IMR-90 (cell line): ENCODE measurements at regions not wholly inside any gene's neighbourhood (a gene's known extent, or its start where the extent isn't known, plus 50 kb on each side); places are given as distances from the start of the nearest gene placed in this dataset.

Experiments used
- ATAC-seq: fragments of 200-7000 bp; cut with Tn5 transposase; 2 replicates; pipeline ENCODE4 v1.9.1; 2020; ENCODE audit warnings: low read depth, mild to moderate bottlenecking, moderate library complexity
- BruUV-seq: library from RNA; stranded (reverse); fragments of 400-500 nt; replicated peaks from 2 replicates; lab custom pipeline; 2021; lab: Mats Ljungman, UMichigan
- CTCF ChIA-PET: fragments of 300-600 bp; formaldehyde crosslinking; extraction: SDS; loops from one replicate; lab custom pipeline; 2021; ENCODE audit warnings: antibody characterized with exemption; lab: Yijun Ruan, JAX
- POLR2A ChIA-PET: fragments of 300-600 bp; sonication (Branson Sonifier 250); formaldehyde crosslinking; loops from one replicate; lab custom pipeline; 2022; ENCODE audit warnings: antibody characterized with exemption; ENCODE audit not compliant: unreplicated experiment; lab: Charles Lee
- DNase-seq: peaks from one replicate; pipeline ENCODE4 v3.0.0; 2013
- H2AFZ ChIP-seq: replicated peaks from 2 replicates; pipeline ENCODE3; 2013; ENCODE audit warnings: low read length, mild to moderate bottlenecking; ENCODE audit not compliant: poor library complexity
- H2AK5ac ChIP-seq: 2 replicates; pipeline ENCODE4 v1.6.1; 2013; ENCODE audit warnings: low read depth, low read length, inconsistent platforms
- H2AK9ac ChIP-seq: replicated peaks from 2 replicates; pipeline ENCODE3; 2013; ENCODE audit warnings: mild to moderate bottlenecking, low read depth, low read length, moderate library complexity; ENCODE audit not compliant: poor library complexity
- H2BK120ac ChIP-seq: 2 replicates; pipeline ENCODE4 v1.6.1; 2013; ENCODE audit warnings: low read depth, low read length, inconsistent platforms
- H2BK15ac ChIP-seq: 3 replicates; pipeline ENCODE4 v1.6.1; 2013; ENCODE audit warnings: low read depth, low read length, inconsistent platforms
- H2BK20ac ChIP-seq: 2 replicates; pipeline ENCODE4 v1.6.1; 2013; ENCODE audit warnings: low read depth, mild to moderate bottlenecking, inconsistent platforms, low read length, moderate library complexity
- H2BK5ac ChIP-seq: 2 replicates; pipeline ENCODE4 v1.6.1; 2013; ENCODE audit warnings: mild to moderate bottlenecking, low read depth, low read length, inconsistent platforms; ENCODE audit not compliant: poor library complexity, severe bottlenecking
- H3K14ac ChIP-seq: replicated peaks from 2 replicates; pipeline ENCODE4 v1.6.1; 2013; ENCODE audit warnings: low read depth, low read length, inconsistent platforms
- H3K18ac ChIP-seq: 2 replicates; pipeline ENCODE4 v1.6.1; 2013; ENCODE audit warnings: low read depth, low read length, control low read depth
- H3K23ac ChIP-seq: 2 replicates; pipeline ENCODE4 v1.6.1; 2013; ENCODE audit warnings: low read depth, low read length, inconsistent platforms
- H3K27ac ChIP-seq: 2 replicates; pipeline ENCODE4 v1.5.1; 2013; ENCODE audit warnings: mild to moderate bottlenecking, control low read depth, low read length; ENCODE audit not compliant: insufficient read depth
- H3K27me3 ChIP-seq: 2 replicates; pipeline ENCODE4 v1.6.1; 2013; ENCODE audit warnings: low read length; ENCODE audit not compliant: control insufficient read depth, insufficient read depth
- H3K36me3 ChIP-seq: 2 replicates; pipeline ENCODE4 v1.6.1; 2013; ENCODE audit warnings: low read length, mixed read lengths; ENCODE audit not compliant: control insufficient read depth, insufficient read depth
- H3K4ac ChIP-seq: 2 replicates; pipeline ENCODE4 v1.6.1; 2013; ENCODE audit warnings: low read depth, low read length, inconsistent platforms
- H3K4me1 ChIP-seq: 2 replicates; pipeline ENCODE4 v1.6.1; 2013; ENCODE audit warnings: low read length, mixed read lengths; ENCODE audit not compliant: control insufficient read depth, insufficient read depth
- H3K4me2 ChIP-seq: 2 replicates; pipeline ENCODE4 v1.6.1; 2013; ENCODE audit warnings: low read depth, mild to moderate bottlenecking, control low read depth, low read length, moderate library complexity
- H3K4me3 ChIP-seq: 2 replicates; pipeline ENCODE4 v1.5.1; 2013; ENCODE audit warnings: low read depth, mild to moderate bottlenecking, control low read depth, low read length, moderate library complexity; ENCODE audit not compliant: insufficient read depth
- H3K56ac ChIP-seq: 2 replicates; pipeline ENCODE4 v1.6.1; 2013; ENCODE audit warnings: low read length, inconsistent platforms; ENCODE audit not compliant: insufficient read depth; ENCODE audit errors: extremely low read depth
- H3K79me1 ChIP-seq, 2 experiments: 2 replicates each; pipeline ENCODE4 v1.6.1; 2013; ENCODE audit warnings: low read length in 2 of 2, inconsistent platforms in 1 of 2, low read depth in 1 of 2
- H3K9ac ChIP-seq: 2 replicates; pipeline ENCODE4 v1.6.1; 2013; ENCODE audit warnings: low read depth, low read length, control low read depth
- H3K9me1 ChIP-seq: 2 replicates; pipeline ENCODE4 v1.6.1; 2013; ENCODE audit warnings: low read length, inconsistent platforms; ENCODE audit not compliant: insufficient read depth
- H3K9me3 ChIP-seq: 2 replicates; pipeline ENCODE4 v1.6.1; 2013; ENCODE audit warnings: low read length; ENCODE audit not compliant: control insufficient read depth, insufficient read depth
- H4K20me1 ChIP-seq: 2 replicates; pipeline ENCODE4 v1.6.1; 2013; ENCODE audit warnings: low read length, inconsistent platforms; ENCODE audit not compliant: insufficient read depth
- H4K5ac ChIP-seq: 2 replicates; pipeline ENCODE4 v1.6.1; 2013; ENCODE audit warnings: mild to moderate bottlenecking, low read depth, low read length, control low read depth
- H4K8ac ChIP-seq, 2 experiments: 2 replicates each; pipeline ENCODE4 v1.6.1; 2013; ENCODE audit warnings: low read depth in 2 of 2, low read length in 2 of 2, control low read depth in 1 of 2, inconsistent platforms in 1 of 2
- H4K91ac ChIP-seq: 2 replicates; pipeline ENCODE4 v1.6.1; 2013; ENCODE audit warnings: low read depth, low read length, inconsistent platforms; ENCODE audit not compliant: insufficient read depth
- BHLHE40 ChIP-seq: fragments of 150-350 bp; IDR thresholded peaks from 2 replicates; pipeline ENCODE4 v1.6.1; 2016; ENCODE audit warnings: mild to moderate bottlenecking, low read depth, low read length
- CEBPB ChIP-seq: IDR thresholded peaks from 2 replicates; pipeline ENCODE4 v1.6.1; 2012; ENCODE audit warnings: low read depth, low read length, improper control_type of control experiment
- CHD1 ChIP-seq: IDR thresholded peaks from 2 replicates; pipeline ENCODE4 v1.6.1; 2012; ENCODE audit warnings: low read depth, low read length, improper control_type of control experiment
- CTCF ChIP-seq: conservative IDR thresholded peaks from 2 replicates; pipeline ENCODE4 v1.5.1; 2012; ENCODE audit warnings: mild to moderate bottlenecking, low read depth, low read length, improper control_type of control experiment
- ELK1 ChIP-seq: fragments of 150-350 bp; IDR thresholded peaks from 2 replicates; pipeline ENCODE4 v1.6.1; 2016; ENCODE audit warnings: low read depth, mild to moderate bottlenecking, low read length, moderate library complexity, borderline replicate concordance
- FOS ChIP-seq: fragments of 150-350 bp; IDR thresholded peaks from 2 replicates; pipeline ENCODE4 v1.6.1; 2016; ENCODE audit warnings: low read depth, low read length
- MAFK ChIP-seq: IDR thresholded peaks from 2 replicates; pipeline ENCODE4 v1.6.1; 2012; ENCODE audit warnings: low read depth, low read length, improper control_type of control experiment
- MAZ ChIP-seq: IDR thresholded peaks from 2 replicates; pipeline ENCODE4 v1.6.1; 2012; ENCODE audit warnings: low read depth, mild to moderate bottlenecking, low read length, improper control_type of control experiment, moderate library complexity, borderline replicate concordance
- MXI1 ChIP-seq: IDR thresholded peaks from 2 replicates; pipeline ENCODE4 v1.6.1; 2012; ENCODE audit warnings: low read depth, mild to moderate bottlenecking, low read length, moderate library complexity, borderline replicate concordance
- NFE2L2 ChIP-seq: fragments of 150-350 bp; IDR thresholded peaks from 2 replicates; pipeline ENCODE4 v1.6.1; 2016; ENCODE audit warnings: low read depth, mild to moderate bottlenecking, low read length
- POLR2A ChIP-seq: IDR thresholded peaks from 2 replicates; pipeline ENCODE4 v1.6.1; 2012; ENCODE audit warnings: mild to moderate bottlenecking, low read depth, low read length
- RAD21 ChIP-seq: IDR thresholded peaks from 2 replicates; pipeline ENCODE4 v1.6.1; 2012; ENCODE audit warnings: low read length, improper control_type of control experiment
- RCOR1 ChIP-seq: IDR thresholded peaks from 2 replicates; pipeline ENCODE4 v1.6.1; 2012; ENCODE audit warnings: mild to moderate bottlenecking, low read length, improper control_type of control experiment; ENCODE audit not compliant: insufficient replicate concordance
- RFX5 ChIP-seq: IDR thresholded peaks from 2 replicates; pipeline ENCODE4 v1.8.0; 2012; ENCODE audit warnings: low read depth, mild to moderate bottlenecking, low read length, moderate library complexity
- SMC3 ChIP-seq: fragments of 150-350 bp; IDR thresholded peaks from 2 replicates; pipeline ENCODE4 v1.6.1; 2016; ENCODE audit warnings: low read depth, mild to moderate bottlenecking, antibody characterized with exemption, low read length, moderate library complexity
- USF2 ChIP-seq: fragments of 150-350 bp; IDR thresholded peaks from 2 replicates; pipeline ENCODE4 v1.6.1; 2017; ENCODE audit warnings: mild to moderate bottlenecking, antibody characterized with exemption, low read length, low read depth
- WGBS, 2 experiments: methylation state at CpG; one replicate each; pipeline versions ENCODE4 v1.1.5 to v1.1.7; 2013; ENCODE audit warnings: missing lambda C conversion rate in 2 of 2; ENCODE audit not compliant: insufficient read length in 1 of 2; ENCODE audit errors: extremely low coverage in 2 of 2; 5-methylcytosine and 5-hydroxymethylcytosine counted together
- dilution Hi-C: fragments of 300-500 bp; cut with HindIII; formaldehyde crosslinking; loops from one replicate; pipeline ENCODE4 v1.14.3; 2018; ENCODE audit warnings: low sequenced_read_pairs; ENCODE audit not compliant: unreplicated experiment
- in situ Hi-C: fragments of 300-500 bp; cut with MboI; formaldehyde crosslinking; loops from 3 replicates; pipeline ENCODE4 v1.14.3; 2019; ENCODE audit warnings: low sequenced_read_pairs, inconsistent platforms, mixed read lengths
- intact Hi-C: fragments of 100-400 bp; cut with micrococcal nuclease; formaldehyde crosslinking; loops from 2 replicates; pipeline ENCODE4 v1.10.0; 2022

- H3K14ac ChIP-seq: no peak overlapping the region
- no peak overlapping the region for H2BK20ac ChIP-seq
- POLR2A ChIA-PET: no interaction called here
- no peak overlapping the region for H3K18ac ChIP-seq
- no peak overlapping the region for H4K91ac ChIP-seq
- in situ Hi-C loops (loop anchor here (25.0 kb wide), 1 partner anchor 905 kb away; no protein-coding TSS in a partner anchor), intact Hi-C loops (no loop called here), dilution Hi-C loops (no loop called here)
- TF ChIP-seq NFE2L2 (no peak), POLR2A (no peak), CHD1 (no peak), USF2 (no peak), CTCF (no peak), ELK1 (no peak), MXI1 (no peak), BHLHE40 (no peak), MAFK (no peak), FOS (no peak), SMC3 (no peak), MAZ (no peak), CEBPB (no peak), RCOR1 (no peak), RFX5 (no peak), RAD21 (no peak)
- H3K36me3 ChIP-seq: no peaks in the 10 kb centered on the region
- H3K9me1 ChIP-seq: no peaks in the 10 kb centered on the region
- no peaks in the 10 kb centered on the region for H4K20me1 ChIP-seq
- BruUV-seq: no TSS peak
- 59% methylated on average over 2 of the region's 5 CpGs; no CpG with 5 or more reads in 1 of the 2 experiments for WGBS, 2 experiments
- H3K27me3 ChIP-seq: peaks cover 14% of the 10 kb centered on the region
- H2BK120ac ChIP-seq: no peak overlapping the region
- DNase-seq (no peak), ATAC-seq (no peak)
- H3K79me1 ChIP-seq: no peaks in the 10 kb centered on the region
- H3K4ac ChIP-seq: no peak overlapping the region
- H3K56ac ChIP-seq: no peak overlapping the region
- H3K4me1 ChIP-seq: no peaks in the 10 kb centered on the region
- H2AK5ac ChIP-seq: no peak overlapping the region
- CTCF ChIA-PET: interaction anchor here (1.0 kb wide), 1 partner anchor 430 kb away, joined by 3 read pairs; no protein-coding TSS in a partner anchor
- no peak overlapping the region for H2BK5ac ChIP-seq
- no peak overlapping the region for H3K4me2 ChIP-seq
- no peak overlapping the region for H3K27ac ChIP-seq
- no peak overlapping the region for H3K4me3 ChIP-seq
- no peaks in the 10 kb centered on the region for H3K9me3 ChIP-seq
- H2BK15ac ChIP-seq: no peak overlapping the region
- no peak overlapping the region for H3K23ac ChIP-seq
- no peak overlapping the region for H2AFZ ChIP-seq
- no peak overlapping the region for H4K8ac ChIP-seq
- H2AK9ac ChIP-seq: no peak overlapping the region
- no peak overlapping the region for H4K5ac ChIP-seq
- H3K9ac ChIP-seq: no peak overlapping the region
Observed at GRCh38 chr13:26932465-26932864, 171.9 kb upstream of the GPR12 start.
